ENCODE measurements at regions not wholly inside any gene's neighbourhood (a gene's known extent, or its start where the extent isn't known, plus 50 kb on each side); places are given as distances from the start of the nearest gene placed in this dataset.
"Not testable (repeated sequence)": the region's sequence is repeated elsewhere in the genome, so short reads cannot be mapped to it uniquely, and the experiment has no call there.

- DNase-seq (ENCODE audit: low spot score) = no peak
Observed at GRCh38 chr1:199448646-199449045, 578.9 kb upstream of the NR5A2 start.

- DNase-seq (ENCODE audit: low spot score) = no peak
Observed at GRCh38 chr1:199449221-199449620, 578.3 kb upstream of the NR5A2 start.

- DNase-seq (ENCODE audit: low spot score) = no peak
Observed at GRCh38 chr1:199449681-199450080, 577.8 kb upstream of the NR5A2 start.

- no peak for DNase-seq (ENCODE audit: low spot score)
Observed at GRCh38 chr1:199452627-199453026, 574.9 kb upstream of the NR5A2 start.

GRCh38 chr1:199453723-199454122 lies 573.8 kb upstream of the NR5A2 start:
- no peak for DNase-seq (ENCODE audit: low spot score)

GRCh38 chr1:199460933-199461332 lies 566.6 kb upstream of the NR5A2 start:
- DNase-seq (ENCODE audit: low spot score) = no peak

GRCh38 chr1:199463521-199464127 lies 563.9 kb upstream of the NR5A2 start:
- DNase-seq (ENCODE audit: low spot score) = peak; percentile 41

- DNase-seq (ENCODE audit: low spot score) = no peak
Observed at GRCh38 chr1:199466961-199467360, 560.5 kb upstream of the NR5A2 start.

GRCh38 chr1:199472018-199472417 lies 555.5 kb upstream of the NR5A2 start:
- DNase-seq (ENCODE audit: low spot score) = no peak

GRCh38 chr1:199472978-199473377 lies 554.5 kb upstream of the NR5A2 start:
- DNase-seq (ENCODE audit: low spot score) = no peak

GRCh38 chr1:199474738-199475137 lies 552.8 kb upstream of the NR5A2 start:
- DNase-seq (ENCODE audit: low spot score) = no peak

- DNase-seq (ENCODE audit: low spot score) = no peak
Observed at GRCh38 chr1:199482426-199482825, 545.1 kb upstream of the NR5A2 start.

- DNase-seq (ENCODE audit: low spot score) = no peak
Observed at GRCh38 chr1:199489594-199489993, 537.9 kb upstream of the NR5A2 start.

- no peak for DNase-seq (ENCODE audit: low spot score)
Observed at GRCh38 chr1:199490769-199491527, 536.6 kb upstream of the NR5A2 start.

GRCh38 chr1:199495432-199495831 lies 532.1 kb upstream of the NR5A2 start:
- no peak for DNase-seq (ENCODE audit: low spot score)

GRCh38 chr1:199498802-199499201 lies 528.7 kb upstream of the NR5A2 start:
- not testable (repeated sequence) for DNase-seq (ENCODE audit: low spot score)

GRCh38 chr1:199508072-199508471 lies 519.4 kb upstream of the NR5A2 start:
- DNase-seq (ENCODE audit: low spot score) = no peak

- DNase-seq (ENCODE audit: low spot score) = no peak
Observed at GRCh38 chr1:199508653-199509052, 518.9 kb upstream of the NR5A2 start.

- DNase-seq (ENCODE audit: low spot score) = no peak
Observed at GRCh38 chr1:199509456-199509855, 518.1 kb upstream of the NR5A2 start.

- no peak for DNase-seq (ENCODE audit: low spot score)
Observed at GRCh38 chr1:199510314-199510713, 517.2 kb upstream of the NR5A2 start.

GRCh38 chr1:199512037-199512710 lies 515.3 kb upstream of the NR5A2 start:
- DNase-seq (ENCODE audit: low spot score) = no peak

GRCh38 chr1:199515261-199515660 lies 512.2 kb upstream of the NR5A2 start:
- DNase-seq (ENCODE audit: low spot score) = no peak

- no peak for DNase-seq (ENCODE audit: low spot score)
Observed at GRCh38 chr1:199522338-199522737, 505.2 kb upstream of the NR5A2 start.

Measured in AG08395 (cell line).